GM18907 (cell line): ENCODE measurements at regions not wholly inside any gene's neighbourhood (a gene's known extent, or its start where the extent isn't known, plus 50 kb on each side); places are given as distances from the start of the nearest gene placed in this dataset.

ENCODE experiments used
- ATAC-seq: cut with Tn5 transposase; IDR thresholded peaks from one replicate; pipeline ENCODE4 v1.9.1; 2021; ENCODE audit warnings: mild to moderate bottlenecking, moderate library complexity; ENCODE audit not compliant: unreplicated experiment

DNA sequence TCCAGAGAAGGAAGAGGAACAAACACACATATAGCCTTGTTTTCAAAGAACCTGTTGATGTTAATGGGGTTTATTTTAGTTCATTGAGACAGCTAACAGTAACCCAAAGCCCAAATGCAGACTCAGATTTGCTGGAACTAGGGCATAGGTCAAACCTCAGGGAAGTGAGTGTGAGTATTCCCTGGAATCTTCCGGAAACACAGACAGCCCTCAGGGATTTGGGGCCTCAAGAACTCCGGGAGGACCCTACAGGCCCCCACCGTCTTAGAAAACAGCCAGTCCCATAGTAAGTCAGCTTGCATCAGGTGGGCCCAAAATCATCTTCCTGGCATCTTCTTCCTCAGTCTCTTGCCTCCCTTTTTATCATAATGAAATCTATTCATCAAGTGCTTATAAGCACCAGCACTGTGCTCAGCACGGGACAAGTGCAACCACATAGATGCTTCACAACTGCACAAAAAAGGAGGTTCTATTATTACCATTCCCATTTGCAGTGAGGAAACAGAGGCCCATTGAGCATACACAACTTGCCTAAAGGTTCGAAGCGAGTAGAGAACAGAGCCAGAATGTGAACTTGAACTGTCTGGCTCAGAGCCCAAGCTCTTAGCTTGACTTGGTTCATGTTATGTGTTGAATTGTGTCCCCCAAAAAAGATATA is 50.2 kb upstream of the BCL11A start:
- no peak for ATAC-seq

- ATAC-seq = no peak
These were observed 51.1 kb upstream of the BCL11A start for GRCh38 chr2:60604486-60605064.

DNA sequence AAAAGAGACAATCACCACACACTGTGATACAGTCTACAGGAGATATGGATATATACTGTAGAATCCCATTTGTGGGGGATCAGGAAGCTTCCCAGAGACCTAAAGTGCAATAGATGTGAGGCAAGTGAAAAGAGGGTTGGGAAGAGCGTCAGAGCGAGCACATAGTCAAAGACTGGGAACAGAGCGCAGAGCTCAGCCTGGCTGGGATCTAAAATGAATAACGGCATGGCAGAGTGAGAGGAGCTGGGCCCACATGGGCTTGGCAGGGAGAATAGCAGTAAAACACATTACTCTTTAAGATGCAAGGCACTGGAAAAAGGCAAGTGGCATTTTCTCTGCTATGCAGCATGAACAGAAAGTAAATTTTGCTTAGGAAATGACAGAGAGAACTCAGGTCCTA is 52.4 kb upstream of the BCL11A start:
- ATAC-seq = no peak

DNA sequence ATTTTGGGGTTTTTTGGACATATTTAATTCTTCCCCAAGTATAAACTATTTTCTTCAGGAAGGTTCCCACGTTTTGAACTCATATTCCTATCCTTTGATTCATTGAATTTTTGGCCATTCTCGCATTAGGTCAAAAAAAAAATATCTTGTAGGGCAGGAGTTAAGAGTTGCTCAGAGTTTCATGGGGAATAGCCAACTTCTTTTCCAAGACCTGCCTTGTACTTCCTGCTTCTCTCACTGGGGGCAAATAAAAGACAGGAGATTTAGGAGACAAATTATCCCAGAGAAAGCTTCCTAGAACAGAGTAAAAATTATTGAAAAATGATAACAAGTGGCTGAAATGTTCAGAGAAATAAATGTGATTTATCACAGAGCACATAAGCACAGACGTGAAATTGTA is 55.2 kb upstream of the BCL11A start:
- no peak for ATAC-seq

DNA sequence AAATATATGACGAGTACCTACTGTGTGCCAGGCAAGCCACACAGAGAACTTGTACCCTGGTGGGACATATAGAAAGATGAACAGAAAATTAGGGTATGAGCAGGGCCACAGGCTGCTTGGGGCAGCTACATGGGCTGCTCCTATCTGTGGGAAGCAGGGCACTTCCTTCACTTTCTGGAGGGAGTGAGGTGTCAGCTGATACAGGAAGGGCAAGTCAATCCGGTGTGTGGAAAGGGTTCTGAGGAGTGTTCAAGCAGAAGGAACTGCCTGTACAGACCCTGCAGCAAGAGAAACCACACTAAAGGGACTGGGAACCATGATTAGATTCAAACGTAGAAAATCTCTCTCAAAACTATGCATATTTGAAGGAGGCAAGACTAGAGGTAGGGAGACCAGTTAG is 58.6 kb upstream of the BCL11A start:
- ATAC-seq = no peak

DNA sequence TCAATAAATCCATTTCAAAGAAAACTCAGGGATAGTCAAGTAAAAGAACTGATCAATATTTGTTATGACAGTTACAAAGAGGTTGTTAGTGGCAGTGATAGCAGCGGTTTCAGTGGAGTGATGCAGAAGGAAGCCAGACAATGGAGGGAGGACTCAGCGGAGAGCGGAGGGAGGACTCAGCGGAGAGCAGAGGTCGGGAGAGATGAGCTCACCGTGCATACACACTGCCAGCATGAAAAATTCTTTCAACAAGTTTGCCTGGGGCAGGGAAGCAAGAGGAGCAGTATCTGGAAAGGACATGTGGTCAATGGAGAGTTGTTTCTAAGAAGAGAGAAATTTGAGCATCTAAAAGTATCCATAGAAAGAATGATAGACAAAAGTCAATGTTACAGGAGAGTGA is 60.9 kb upstream of the BCL11A start:
- no peak for ATAC-seq

GRCh38 chr2:60621688-60622429 is 68.4 kb upstream of the BCL11A start:
- ATAC-seq = no peak

GRCh38 chr2:60623040-60623439 is 69.6 kb upstream of the BCL11A start:
- ATAC-seq = no peak

DNA sequence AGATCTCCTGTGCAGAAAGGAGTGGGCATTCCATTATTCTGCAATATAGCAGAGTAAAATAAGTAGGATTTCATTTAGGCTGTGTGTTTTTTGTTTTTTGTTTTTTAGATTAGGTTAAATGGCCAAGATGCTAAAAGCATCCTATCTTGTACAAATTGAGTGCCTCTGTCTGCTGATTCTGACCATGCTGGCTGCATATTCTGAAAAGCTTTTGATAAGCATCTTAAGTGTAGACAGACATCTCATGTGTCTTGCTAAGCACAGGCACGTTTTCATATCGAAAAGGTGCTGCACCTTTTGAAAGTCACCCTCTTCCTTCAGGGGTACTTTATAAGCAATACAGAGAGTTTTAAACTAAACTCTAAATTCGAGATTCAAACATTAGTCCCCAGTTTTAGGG is 74.0 kb upstream of the BCL11A start:
- ATAC-seq = no peak

GRCh38 chr2:60628026-60628425 is 74.6 kb upstream of the BCL11A start:
- ATAC-seq = no peak

DNA sequence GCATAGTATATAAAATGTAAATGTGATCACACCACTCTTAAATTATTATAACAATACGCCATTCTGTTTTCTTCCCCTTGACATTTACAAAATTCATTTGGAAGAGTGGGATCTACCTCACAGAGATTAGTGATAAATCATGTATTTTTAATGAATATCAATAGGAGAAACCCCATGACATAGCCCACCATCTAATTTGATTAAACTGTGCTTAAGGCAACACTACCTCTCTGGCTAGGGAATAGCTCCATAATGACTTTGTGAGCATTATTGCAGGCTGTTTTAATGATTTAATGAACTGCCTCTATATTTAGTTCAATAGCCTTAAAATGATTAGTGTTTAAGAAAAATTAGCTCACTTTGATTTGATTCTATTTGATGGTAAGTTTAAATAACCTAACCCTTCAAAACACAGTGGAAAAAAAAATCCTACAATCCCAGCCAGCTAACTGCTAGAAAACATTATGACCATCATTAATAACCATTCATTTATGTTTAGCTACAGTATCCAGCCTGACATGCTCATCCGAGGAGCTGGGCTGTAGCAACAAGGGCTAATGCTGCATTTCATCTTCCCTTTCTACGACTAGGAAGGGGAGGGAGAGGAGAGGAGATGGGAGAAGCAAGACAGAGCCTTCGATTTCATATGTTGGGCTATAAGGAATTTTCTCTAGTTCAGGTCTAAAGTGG is 75.3 kb upstream of the BCL11A start:
- ATAC-seq = no peak

- ATAC-seq = no peak
These were observed 75.8 kb upstream of the BCL11A start for GRCh38 chr2:60629305-60629662.

GRCh38 chr2:60629801-60630385 is 76.4 kb upstream of the BCL11A start:
- ATAC-seq = no peak

DNA sequence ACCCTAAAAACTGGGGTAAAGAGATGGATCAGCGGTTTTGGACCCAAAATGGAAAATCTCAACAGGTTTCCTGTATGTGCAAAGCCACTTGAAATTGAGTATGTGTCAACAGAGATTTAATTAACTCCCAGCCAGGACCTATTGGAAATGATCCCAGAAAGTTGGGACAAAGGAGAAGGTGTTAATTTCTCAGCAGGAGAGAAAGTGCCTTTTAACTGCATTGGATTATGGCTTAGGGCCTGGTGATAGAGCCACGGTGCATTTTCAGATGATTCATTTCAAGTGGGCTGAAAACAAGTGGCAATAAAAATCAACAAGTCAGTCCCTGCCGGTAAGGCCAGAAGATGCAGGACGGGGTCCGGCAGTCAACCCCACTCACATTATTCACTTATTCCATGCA is 80.2 kb upstream of the BCL11A start:
- ATAC-seq = no peak

- no peak for ATAC-seq
These were observed 81.0 kb upstream of the BCL11A start for GRCh38 chr2:60634438-60634837.

GRCh38 chr2:60641811-60642788 is 88.6 kb upstream of the BCL11A start:
- ATAC-seq = peak; percentile 75

- no peak for ATAC-seq
These were observed 90.3 kb upstream of the BCL11A start for GRCh38 chr2:60643747-60644146.

GRCh38 chr2:60644951-60645350 is 91.5 kb upstream of the BCL11A start:
- ATAC-seq = no peak

DNA sequence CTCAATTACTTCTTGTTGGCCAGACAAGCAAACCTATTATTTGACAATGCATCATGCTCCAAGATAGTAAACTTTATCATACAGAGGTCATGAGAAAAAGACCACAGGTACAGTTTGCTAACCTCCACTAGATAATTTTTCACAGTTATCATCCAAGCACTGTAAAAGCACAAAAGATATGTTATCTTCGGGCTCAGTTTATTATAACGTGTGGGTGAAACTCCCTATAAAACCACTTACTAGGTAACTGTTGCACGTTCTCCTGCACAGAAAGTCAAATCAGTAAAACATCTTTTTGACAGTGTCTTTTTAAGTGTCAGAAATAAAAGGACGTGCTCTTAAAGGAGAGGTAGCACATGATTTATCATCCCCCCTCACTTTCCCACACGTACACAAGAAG is 94.7 kb upstream of the BCL11A start:
- ATAC-seq = no peak

DNA sequence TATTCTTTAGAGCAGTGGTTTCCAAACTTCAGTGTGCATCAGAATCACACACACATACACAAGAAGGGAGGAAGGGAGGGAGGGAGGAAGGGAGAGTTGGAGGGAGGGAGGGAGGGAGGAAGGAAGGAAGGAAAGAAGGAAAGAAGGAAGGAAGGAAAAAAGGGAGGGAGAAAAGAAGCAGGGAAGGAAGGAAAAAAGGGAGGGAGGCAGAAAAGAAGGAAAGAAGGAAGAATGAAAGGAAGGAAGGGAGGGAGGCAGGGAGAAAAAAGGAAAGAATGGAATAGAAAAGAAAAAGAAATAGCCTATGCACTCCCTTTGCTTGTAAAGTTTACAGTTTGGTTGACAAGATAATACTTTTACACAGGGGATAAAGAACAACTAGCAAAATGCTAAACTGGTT is 96.3 kb upstream of the BCL11A start:
- ATAC-seq = no peak
